Astrocyte (in vitro differentiated cells and primary cell): ENCODE measurements at regions not wholly inside any gene's neighbourhood (a gene's known extent, or its start where the extent isn't known, plus 50 kb on each side); places are given as distances from the start of the nearest gene placed in this dataset.

ENCODE experiments used
- DNase-seq: peaks from one replicate; pipeline ENCODE4 v3.0.0-alpha.2; 2010; ENCODE audit warnings: low read depth
- FAIRE-seq: peaks from 2 replicates; lab custom pipeline; 2011; peaks lifted over from hg19 to GRCh38; lab: Jason Lieb, UNC
- H2AFZ ChIP-seq: 2 replicates; pipeline ENCODE4 v1.6.0; 2012; ENCODE audit warnings: low read depth, low read length, inconsistent platforms
- H3K27ac ChIP-seq: 2 replicates; pipeline ENCODE4 v1.5.1; 2011; ENCODE audit warnings: low read depth, low read length, inconsistent platforms
- H3K27me3 ChIP-seq: 2 replicates; pipeline ENCODE4 v1.6.0; 2011; ENCODE audit warnings: low read length, inconsistent platforms; ENCODE audit not compliant: insufficient read depth
- H3K36me3 ChIP-seq: 2 replicates; pipeline ENCODE4 v1.5.1; 2011; ENCODE audit warnings: low read length, inconsistent platforms; ENCODE audit not compliant: insufficient read depth
- H3K4me1 ChIP-seq: 2 replicates; pipeline ENCODE4 v1.5.1; 2011; ENCODE audit warnings: low read length, inconsistent platforms; ENCODE audit not compliant: insufficient read depth
- H3K4me2 ChIP-seq: 2 replicates; pipeline ENCODE4 v1.6.0; 2012; ENCODE audit warnings: low read length, inconsistent platforms
- H3K4me3 ChIP-seq: 2 replicates; pipeline ENCODE4 v1.5.1; 2011; ENCODE audit warnings: low read depth, mild to moderate bottlenecking, low read length, inconsistent platforms; ENCODE audit not compliant: insufficient read depth
- H3K79me2 ChIP-seq: 2 replicates; pipeline ENCODE4 v1.6.0; 2012; ENCODE audit warnings: mild to moderate bottlenecking, low read length, inconsistent platforms; ENCODE audit not compliant: insufficient read depth
- H3K9ac ChIP-seq: 2 replicates; pipeline ENCODE4 v1.6.0; 2012; ENCODE audit warnings: mild to moderate bottlenecking, low read length, inconsistent platforms
- H3K9me3 ChIP-seq: 2 replicates; pipeline ENCODE4 v1.5.1; 2012; ENCODE audit warnings: low read depth, mild to moderate bottlenecking, low read length, inconsistent platforms; ENCODE audit not compliant: insufficient read depth
- H4K20me1 ChIP-seq: 2 replicates; pipeline ENCODE4 v1.6.0; 2012; ENCODE audit warnings: low read length, inconsistent platforms; ENCODE audit not compliant: insufficient read depth
- H3K27ac Mint-ChIP-seq: one replicate; pipeline ENCODE4 v1.8.0; 2021; ENCODE audit warnings: mild to moderate bottlenecking, mixed read lengths; ENCODE audit not compliant: unreplicated experiment
- H3K27me3 Mint-ChIP-seq: one replicate; pipeline ENCODE4 v1.8.0; 2021; ENCODE audit warnings: low read depth, mixed read lengths; ENCODE audit not compliant: unreplicated experiment
- H3K36me3 Mint-ChIP-seq: one replicate; pipeline ENCODE4 v1.8.0; 2021; ENCODE audit warnings: low read depth, mixed read lengths; ENCODE audit not compliant: unreplicated experiment
- H3K4me1 Mint-ChIP-seq: one replicate; pipeline ENCODE4 v1.8.0; 2021; ENCODE audit warnings: low read depth, mixed read lengths; ENCODE audit not compliant: unreplicated experiment
- H3K4me3 Mint-ChIP-seq: one replicate; pipeline ENCODE4 v1.8.0; 2021; ENCODE audit warnings: mild to moderate bottlenecking, moderate library complexity, mixed read lengths; ENCODE audit not compliant: unreplicated experiment
- H3K9me3 Mint-ChIP-seq: one replicate; pipeline ENCODE4 v1.8.0; 2021; ENCODE audit warnings: mild to moderate bottlenecking, mixed read lengths; ENCODE audit not compliant: unreplicated experiment
- CTCF ChIP-seq: IDR thresholded peaks from 2 replicates; pipeline ENCODE4 v1.5.1; 2011; ENCODE audit warnings: low read depth, mild to moderate bottlenecking, inconsistent platforms, low read length, moderate library complexity; ENCODE audit not compliant: insufficient read depth
- EZH2 ChIP-seq: IDR thresholded peaks from 2 replicates; pipeline ENCODE4 v1.6.1; 2012; ENCODE audit warnings: mild to moderate bottlenecking, low read length, inconsistent platforms; ENCODE audit not compliant: insufficient read depth

- TF ChIP-seq EZH2 = no peak
- no peak for TF ChIP-seq CTCF
- H3K79me2 ChIP-seq = no peaks in the 10 kb centered on the region
- H4K20me1 ChIP-seq = no peaks in the 10 kb centered on the region
- H3K4me3 Mint-ChIP-seq = no peak overlapping the region
- H3K4me3 ChIP-seq = no peak overlapping the region
- no peak overlapping the region for H3K27ac Mint-ChIP-seq
- H3K4me1 ChIP-seq = no peaks in the 10 kb centered on the region
- no peaks in the 10 kb centered on the region for H3K36me3 ChIP-seq
- H3K9me3 ChIP-seq = no peaks in the 10 kb centered on the region
- H3K9ac ChIP-seq = no peak overlapping the region
- no peaks in the 10 kb centered on the region for H3K27me3 ChIP-seq
- no peak overlapping the region for H3K27ac ChIP-seq
- peaks cover 2% of the 10 kb centered on the region for H3K4me1 Mint-ChIP-seq
- no peaks in the 10 kb centered on the region for H3K36me3 Mint-ChIP-seq
- no peak for DNase-seq
- no peaks in the 10 kb centered on the region for H3K9me3 Mint-ChIP-seq
- H3K4me2 ChIP-seq = no peak overlapping the region
- H3K27me3 Mint-ChIP-seq = no peaks in the 10 kb centered on the region
- no peak for FAIRE-seq
- no peak overlapping the region for H2AFZ ChIP-seq
Measured at GRCh38 chr2:184187421-184187971, 410.8 kb upstream of the ZNF804A start.

GRCh38 chr2:184190725-184191124 lies 407.6 kb upstream of the ZNF804A start:
- Histone ChIP-seq H3K9ac (no peak overlapping the region), H3K4me3 (no peak overlapping the region), H3K4me2 (no peak overlapping the region), H3K27ac (no peak overlapping the region), H3K27me3 (no peaks in the 10 kb centered on the region), H3K36me3 (no peaks in the 10 kb centered on the region), H3K79me2 (no peaks in the 10 kb centered on the region), H3K9me3 (no peaks in the 10 kb centered on the region), H4K20me1 (no peaks in the 10 kb centered on the region), H2AFZ (no peak overlapping the region), H3K4me1 (no peaks in the 10 kb centered on the region)
- DNase-seq (no peak), FAIRE-seq (no peak)
- Mint-ChIP-seq H3K27ac (no peak overlapping the region), H3K4me3 (no peak overlapping the region), H3K36me3 (no peaks in the 10 kb centered on the region), H3K9me3 (no peaks in the 10 kb centered on the region), H3K27me3 (no peaks in the 10 kb centered on the region), H3K4me1 (peaks cover 2% of the 10 kb centered on the region)
- TF ChIP-seq CTCF (no peak), EZH2 (no peak)

GRCh38 chr2:184192649-184193048 lies 405.7 kb upstream of the ZNF804A start:
- Histone ChIP-seq H4K20me1 (no peaks in the 10 kb centered on the region), H3K9ac (no peak overlapping the region), H3K9me3 (no peaks in the 10 kb centered on the region), H3K4me1 (no peaks in the 10 kb centered on the region), H3K36me3 (no peaks in the 10 kb centered on the region), H3K4me2 (no peak overlapping the region), H3K4me3 (no peak overlapping the region), H2AFZ (no peak overlapping the region), H3K79me2 (no peaks in the 10 kb centered on the region), H3K27me3 (no peaks in the 10 kb centered on the region), H3K27ac (no peak overlapping the region)
- no peaks in the 10 kb centered on the region for H3K36me3 Mint-ChIP-seq
- H3K27ac Mint-ChIP-seq = no peak overlapping the region
- no peaks in the 10 kb centered on the region for H3K27me3 Mint-ChIP-seq
- H3K9me3 Mint-ChIP-seq = no peaks in the 10 kb centered on the region
- TF ChIP-seq EZH2 (no peak), CTCF (no peak)
- H3K4me1 Mint-ChIP-seq = no peaks in the 10 kb centered on the region
- DNase-seq (no peak), FAIRE-seq (no peak)
- H3K4me3 Mint-ChIP-seq = no peak overlapping the region
